HepG2 (cell line): ENCODE measurements at regions not wholly inside any gene's neighbourhood (a gene's known extent, or its start where the extent isn't known, plus 50 kb on each side); places are given as distances from the start of the nearest gene placed in this dataset.

ENCODE experiments used
- KDM1A ChIP-seq: IDR thresholded peaks from 2 replicates; pipeline ENCODE4 v1.6.1; 2016; ENCODE audit warnings: missing compliant biosample characterization
- ZKSCAN8 ChIP-seq: IDR thresholded peaks from 2 replicates; pipeline ENCODE4 v1.6.1; 2016; ENCODE audit warnings: borderline replicate concordance, missing genetic modification reagents, missing compliant biosample characterization
- ZNF331 ChIP-seq: sonication (generic); formaldehyde crosslinking; IDR thresholded peaks from 2 replicates; pipeline ENCODE4 v1.4.0; 2020; ENCODE audit warnings: missing genetic modification reagents
- ZNF605 ChIP-seq: sonication (generic); formaldehyde crosslinking; IDR thresholded peaks from 2 replicates; pipeline ENCODE4 v1.8.0; 2022; ENCODE audit warnings: mild to moderate bottlenecking, missing genetic modification reagents
- ZNF780A ChIP-seq: sonication (generic); formaldehyde crosslinking; IDR thresholded peaks from 2 replicates; pipeline ENCODE4 v1.8.0; 2022; ENCODE audit warnings: mild to moderate bottlenecking, missing genetic modification reagents, moderate library complexity
- TF ChIP-seq, protein P1 (sequence below): sonication (generic); formaldehyde crosslinking; IDR thresholded peaks from 2 replicates; pipeline ENCODE4 v1.5.0; 2020; ENCODE audit warnings: mild to moderate bottlenecking, missing genetic modification reagents, moderate library complexity

DNA sequence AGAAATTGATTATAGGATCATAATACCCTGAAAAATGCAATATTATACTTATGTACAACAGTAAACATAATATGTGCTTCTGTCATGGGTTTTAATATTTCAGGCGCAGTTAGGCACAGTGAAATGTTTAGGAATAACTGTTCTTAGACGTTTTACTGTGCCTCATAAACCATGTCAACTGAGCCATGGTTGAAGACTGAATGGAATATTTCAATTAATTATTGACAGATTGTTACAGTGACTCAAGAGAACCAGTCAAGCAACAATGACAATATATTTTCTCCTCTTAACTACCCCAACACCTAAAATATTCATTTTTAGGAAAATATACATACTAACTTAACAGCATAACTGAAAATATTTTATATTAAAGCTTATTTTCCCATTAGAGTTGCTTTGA, 852.7 kb upstream of the FRG1 start:
- TF ChIP-seq, protein P1, sequence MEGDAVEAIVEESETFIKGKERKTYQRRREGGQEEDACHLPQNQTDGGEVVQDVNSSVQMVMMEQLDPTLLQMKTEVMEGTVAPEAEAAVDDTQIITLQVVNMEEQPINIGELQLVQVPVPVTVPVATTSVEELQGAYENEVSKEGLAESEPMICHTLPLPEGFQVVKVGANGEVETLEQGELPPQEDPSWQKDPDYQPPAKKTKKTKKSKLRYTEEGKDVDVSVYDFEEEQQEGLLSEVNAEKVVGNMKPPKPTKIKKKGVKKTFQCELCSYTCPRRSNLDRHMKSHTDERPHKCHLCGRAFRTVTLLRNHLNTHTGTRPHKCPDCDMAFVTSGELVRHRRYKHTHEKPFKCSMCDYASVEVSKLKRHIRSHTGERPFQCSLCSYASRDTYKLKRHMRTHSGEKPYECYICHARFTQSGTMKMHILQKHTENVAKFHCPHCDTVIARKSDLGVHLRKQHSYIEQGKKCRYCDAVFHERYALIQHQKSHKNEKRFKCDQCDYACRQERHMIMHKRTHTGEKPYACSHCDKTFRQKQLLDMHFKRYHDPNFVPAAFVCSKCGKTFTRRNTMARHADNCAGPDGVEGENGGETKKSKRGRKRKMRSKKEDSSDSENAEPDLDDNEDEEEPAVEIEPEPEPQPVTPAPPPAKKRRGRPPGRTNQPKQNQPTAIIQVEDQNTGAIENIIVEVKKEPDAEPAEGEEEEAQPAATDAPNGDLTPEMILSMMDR (CRISPR knock-in tag), result no peak
- no peak for TF ChIP-seq ZNF331 (CRISPR knock-in tag)
- TF ChIP-seq ZKSCAN8 (CRISPR knock-in tag), result no peak
- no peak for TF ChIP-seq KDM1A (CRISPR knock-in tag)
- TF ChIP-seq ZNF605, result no peak
- no peak for TF ChIP-seq ZNF780A (CRISPR knock-in tag)
